PC-3 (cell line): ENCODE measurements at regions not wholly inside any gene's neighbourhood (a gene's known extent, or its start where the extent isn't known, plus 50 kb on each side); places are given as distances from the start of the nearest gene placed in this dataset.
"Not testable (repeated sequence)": the region's sequence is repeated elsewhere in the genome, so short reads cannot be mapped to it uniquely, and the experiment has no call there.

ENCODE experiments used
- EZH2 ChIP-seq: fragments of 300-600 bp; sonication (generic); IDR thresholded peaks from one replicate; pipeline ENCODE4 v1.6.1; 2017; ENCODE audit warnings: antibody characterized with exemption, mild to moderate bottlenecking, low read length; ENCODE audit not compliant: unreplicated experiment
- EZH2phosphoT487 ChIP-seq: fragments of 300-600 bp; sonication (generic); IDR thresholded peaks from 2 replicates; pipeline ENCODE4 v1.6.1; 2018; ENCODE audit warnings: mild to moderate bottlenecking, antibody characterized with exemption, low read length, borderline replicate concordance
- TF ChIP-seq, protein P1 (sequence below): fragments of 300-600 bp; sonication (generic); conservative IDR thresholded peaks from 2 replicates; pipeline ENCODE4 v1.5.1; 2017; ENCODE audit warnings: antibody characterized with exemption, low read depth, mild to moderate bottlenecking, low read length

DNA sequence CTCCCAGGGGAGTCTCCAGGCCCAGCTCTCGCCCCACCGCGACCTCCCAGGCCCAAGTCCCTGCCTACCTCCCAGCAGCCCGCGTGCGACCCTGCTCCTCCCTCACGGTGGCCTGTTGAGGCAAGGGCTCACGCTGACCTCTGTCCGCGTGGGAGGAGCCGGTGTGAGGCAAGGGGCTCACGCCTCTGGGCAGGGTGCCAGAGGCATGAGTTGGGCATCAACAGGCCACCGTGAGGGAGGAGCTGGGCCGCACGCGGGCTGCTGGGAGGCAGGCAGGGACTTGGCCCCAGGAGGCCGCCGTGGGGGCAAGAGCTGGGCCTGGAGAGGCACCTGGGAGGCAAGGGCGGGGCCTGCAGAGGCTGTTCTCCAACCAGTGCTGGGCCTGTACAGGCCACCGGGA lies 200.4 kb downstream of the CEP170 start:
- TF ChIP-seq, protein P1, sequence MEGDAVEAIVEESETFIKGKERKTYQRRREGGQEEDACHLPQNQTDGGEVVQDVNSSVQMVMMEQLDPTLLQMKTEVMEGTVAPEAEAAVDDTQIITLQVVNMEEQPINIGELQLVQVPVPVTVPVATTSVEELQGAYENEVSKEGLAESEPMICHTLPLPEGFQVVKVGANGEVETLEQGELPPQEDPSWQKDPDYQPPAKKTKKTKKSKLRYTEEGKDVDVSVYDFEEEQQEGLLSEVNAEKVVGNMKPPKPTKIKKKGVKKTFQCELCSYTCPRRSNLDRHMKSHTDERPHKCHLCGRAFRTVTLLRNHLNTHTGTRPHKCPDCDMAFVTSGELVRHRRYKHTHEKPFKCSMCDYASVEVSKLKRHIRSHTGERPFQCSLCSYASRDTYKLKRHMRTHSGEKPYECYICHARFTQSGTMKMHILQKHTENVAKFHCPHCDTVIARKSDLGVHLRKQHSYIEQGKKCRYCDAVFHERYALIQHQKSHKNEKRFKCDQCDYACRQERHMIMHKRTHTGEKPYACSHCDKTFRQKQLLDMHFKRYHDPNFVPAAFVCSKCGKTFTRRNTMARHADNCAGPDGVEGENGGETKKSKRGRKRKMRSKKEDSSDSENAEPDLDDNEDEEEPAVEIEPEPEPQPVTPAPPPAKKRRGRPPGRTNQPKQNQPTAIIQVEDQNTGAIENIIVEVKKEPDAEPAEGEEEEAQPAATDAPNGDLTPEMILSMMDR, result not testable (repeated sequence)
- not testable (repeated sequence) for TF ChIP-seq EZH2, EZH2phosphoT487
